ENCODE measurements at regions not wholly inside any gene's neighbourhood (a gene's known extent, or its start where the extent isn't known, plus 50 kb on each side); places are given as distances from the start of the nearest gene placed in this dataset.

DNA sequence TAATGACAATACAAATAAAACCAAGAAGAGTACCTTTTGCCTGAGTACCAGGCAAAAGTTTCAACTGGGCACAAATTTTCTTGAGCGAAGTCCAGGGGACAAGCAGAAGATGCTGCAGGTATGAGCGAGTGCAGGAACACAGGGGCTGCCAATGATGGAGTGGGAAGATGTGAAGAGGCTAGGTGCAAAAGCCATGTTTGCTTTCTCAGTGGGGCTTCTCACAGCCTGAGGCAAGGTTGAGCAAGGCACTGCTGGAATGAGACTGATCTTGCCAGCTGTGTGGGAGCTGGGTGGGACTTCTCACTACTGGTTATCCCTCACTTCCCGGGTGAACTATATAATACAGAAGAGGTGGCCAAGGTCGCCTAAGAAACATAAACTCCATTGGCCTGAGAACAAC lies 1200.7 kb downstream of the SLITRK1 start:
- Histone ChIP-seq H3K79me2 (ENCODE audit: insufficient read depth, low read length) (no peaks in the 10 kb centered on the region), H4K20me1 (ENCODE audit: insufficient read depth, low read length) (no peaks in the 10 kb centered on the region), H3K4me3 (replicated peaks in 1 of 3; ENCODE audit: low read depth in 2 of 3, low read length in 3 of 3) (no peak overlapping the region), H3K36me3 (replicated peaks in 1 of 2; ENCODE audit: control insufficient read depth in 1 of 2, insufficient read depth in 2 of 2, low read length in 2 of 2) (no peaks in the 10 kb centered on the region), H3K4me2 (replicated peaks; ENCODE audit: extremely low read depth, low read length, poor library complexity, severe bottlenecking) (no peak overlapping the region), H3K9ac (ENCODE audit: insufficient read depth, low read length, poor library complexity, severe bottlenecking) (no peak overlapping the region), H3K27me3 (ENCODE audit: control insufficient read depth in 2 of 2, insufficient read depth in 2 of 2, low read length in 2 of 2) (no peaks in the 10 kb centered on the region), H3K27ac (ENCODE audit: low read depth in 1 of 2, low read length in 2 of 2) (no peak overlapping the region), H3K4me1 (ENCODE audit: control insufficient read depth in 1 of 2, insufficient read depth in 2 of 2, low read length in 2 of 2) (no peaks in the 10 kb centered on the region), H3K9me3 (replicated peaks in 1 of 2; ENCODE audit: control insufficient read depth in 1 of 2, insufficient read depth in 1 of 2, low read length in 2 of 2) (peaks cover 4 to 11% of the 10 kb centered on the region in 2 donors), H2AFZ (ENCODE audit: insufficient read depth, low read depth, low read length, poor library complexity, severe bottlenecking) (no peak overlapping the region)
- TF ChIP-seq, protein P1, sequence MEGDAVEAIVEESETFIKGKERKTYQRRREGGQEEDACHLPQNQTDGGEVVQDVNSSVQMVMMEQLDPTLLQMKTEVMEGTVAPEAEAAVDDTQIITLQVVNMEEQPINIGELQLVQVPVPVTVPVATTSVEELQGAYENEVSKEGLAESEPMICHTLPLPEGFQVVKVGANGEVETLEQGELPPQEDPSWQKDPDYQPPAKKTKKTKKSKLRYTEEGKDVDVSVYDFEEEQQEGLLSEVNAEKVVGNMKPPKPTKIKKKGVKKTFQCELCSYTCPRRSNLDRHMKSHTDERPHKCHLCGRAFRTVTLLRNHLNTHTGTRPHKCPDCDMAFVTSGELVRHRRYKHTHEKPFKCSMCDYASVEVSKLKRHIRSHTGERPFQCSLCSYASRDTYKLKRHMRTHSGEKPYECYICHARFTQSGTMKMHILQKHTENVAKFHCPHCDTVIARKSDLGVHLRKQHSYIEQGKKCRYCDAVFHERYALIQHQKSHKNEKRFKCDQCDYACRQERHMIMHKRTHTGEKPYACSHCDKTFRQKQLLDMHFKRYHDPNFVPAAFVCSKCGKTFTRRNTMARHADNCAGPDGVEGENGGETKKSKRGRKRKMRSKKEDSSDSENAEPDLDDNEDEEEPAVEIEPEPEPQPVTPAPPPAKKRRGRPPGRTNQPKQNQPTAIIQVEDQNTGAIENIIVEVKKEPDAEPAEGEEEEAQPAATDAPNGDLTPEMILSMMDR (IDR thresholded peaks at IDR 0.05), result no peak
- Mint-ChIP-seq H3K9me3 (peaks cover 0 to 12% (median 8%) of the 10 kb centered on the region in 7 donors), H3K4me3 (no peak overlapping the region), H3K27ac (no peak overlapping the region), H3K4me1 (no peaks in the 10 kb centered on the region), H3K27me3 (ENCODE audit: low read depth in 3 of 3) (no peaks in the 10 kb centered on the region), H3K36me3 (no peaks in the 10 kb centered on the region)
- no peak for DNase-seq
- 89% methylated on average over 2 of the region's 4 CpGs for WGBS (ENCODE audit: insufficient coverage)
- intact Hi-C loops (cut with micrococcal nuclease), result no loop called here

DNA sequence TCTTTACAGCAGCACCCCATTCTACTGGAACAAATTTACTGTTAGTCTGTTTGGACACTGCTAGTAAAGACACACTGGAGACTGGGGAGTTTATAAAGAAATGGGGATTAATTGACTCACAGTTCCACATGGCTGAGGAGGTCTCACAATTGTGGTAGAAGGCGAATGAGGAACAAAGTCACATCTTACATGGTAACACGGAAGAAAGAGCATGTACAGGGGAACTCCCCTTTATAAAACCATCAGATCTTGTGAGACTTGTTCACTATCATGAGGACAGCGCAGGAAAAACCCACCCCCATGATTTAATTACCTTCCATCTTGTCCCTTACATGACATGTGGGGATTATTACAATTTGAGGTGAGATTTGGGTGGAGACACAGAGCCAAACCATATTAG lies 1204.2 kb downstream of the SLITRK1 start:
- Mint-ChIP-seq H3K9me3 (peaks cover 0 to 11% (median 8%) of the 10 kb centered on the region in 7 donors), H3K27me3 (ENCODE audit: low read depth in 3 of 3) (no peaks in the 10 kb centered on the region), H3K4me3 (no peak overlapping the region), H3K27ac (no peak overlapping the region), H3K36me3 (no peaks in the 10 kb centered on the region), H3K4me1 (no peaks in the 10 kb centered on the region)
- peaks cover 4 to 14% of the 10 kb centered on the region in 2 donors for H3K9me3 ChIP-seq (replicated peaks in 1 of 2; ENCODE audit: control insufficient read depth in 1 of 2, insufficient read depth in 1 of 2, low read length in 2 of 2)
- no peaks in the 10 kb centered on the region for H3K79me2 ChIP-seq (ENCODE audit: insufficient read depth, low read length)
- H3K4me2 ChIP-seq (replicated peaks; ENCODE audit: extremely low read depth, low read length, poor library complexity, severe bottlenecking), result no peak overlapping the region
- H3K9ac ChIP-seq (ENCODE audit: insufficient read depth, low read length, poor library complexity, severe bottlenecking), result no peak overlapping the region
- H3K27me3 ChIP-seq (ENCODE audit: control insufficient read depth in 2 of 2, insufficient read depth in 2 of 2, low read length in 2 of 2), result no peaks in the 10 kb centered on the region
- H3K4me3 ChIP-seq (replicated peaks in 1 of 3; ENCODE audit: low read depth in 2 of 3, low read length in 3 of 3), result no peak overlapping the region
- no peaks in the 10 kb centered on the region for H3K36me3 ChIP-seq (replicated peaks in 1 of 2; ENCODE audit: control insufficient read depth in 1 of 2, insufficient read depth in 2 of 2, low read length in 2 of 2)
- 100% methylated on average over 1 of the region's 3 CpGs for WGBS (ENCODE audit: insufficient coverage)
- DNase-seq, result no peak
- H2AFZ ChIP-seq (ENCODE audit: insufficient read depth, low read depth, low read length, poor library complexity, severe bottlenecking), result no peak overlapping the region
- no peaks in the 10 kb centered on the region for H3K4me1 ChIP-seq (ENCODE audit: control insufficient read depth in 1 of 2, insufficient read depth in 2 of 2, low read length in 2 of 2)
- TF ChIP-seq, protein P1 (IDR thresholded peaks at IDR 0.05), result no peak
- no peaks in the 10 kb centered on the region for H4K20me1 ChIP-seq (ENCODE audit: insufficient read depth, low read length)
- H3K27ac ChIP-seq (ENCODE audit: low read depth in 1 of 2, low read length in 2 of 2), result no peak overlapping the region
- intact Hi-C loops (cut with micrococcal nuclease), result no loop called here

Measured in CD14-positive monocyte (primary cell).